ENCODE measurements at regions not wholly inside any gene's neighbourhood (a gene's known extent, or its start where the extent isn't known, plus 50 kb on each side); places are given as distances from the start of the nearest gene placed in this dataset.
A peak's percentile ranks its signal among the peaks of the same experiment; 100 is the strongest.

- intact Hi-C loops (cut with DNase I), result no loop called here
- no peaks in the 10 kb centered on the region for H3K27me3 ChIP-seq
- ATAC-seq, result peak in 1 of 8 donors; percentile 28
- no peak for DNase-seq
- no peak for TF ChIP-seq CTCF (IDR thresholded peaks at IDR 0.05)
- 91 to 92% methylated on average over 9 of the region's 9 CpGs for WGBS, 2 donors
- H3K4me1 ChIP-seq, result peaks cover 0 to 4% (median 0%) of the 10 kb centered on the region in 9 donors
- H3K9me3 ChIP-seq, result peaks cover 0 to 13% (median 10%) of the 10 kb centered on the region in 11 donors
- peaks cover 0 to 39% (median 20%) of the 10 kb centered on the region in 9 donors for H3K36me3 ChIP-seq
- H3K4me3 ChIP-seq, result no peak overlapping the region
- H3K27ac ChIP-seq, result no peak overlapping the region
Observed at GRCh38 chr17:21532763-21533385, 156.7 kb downstream of the KCNJ12 start.

- peaks cover 0 to 48% (median 20%) of the 10 kb centered on the region in 9 donors for H3K36me3 ChIP-seq
- no peak for TF ChIP-seq CTCF (IDR thresholded peaks at IDR 0.05)
- no peak overlapping the region for H3K27ac ChIP-seq
- WGBS, 2 donors, result 85 to 89% methylated on average over 1 of the region's 1 CpG
- H3K4me3 ChIP-seq, result no peak overlapping the region
- peaks cover 0 to 33% (median 15%) of the 10 kb centered on the region in 11 donors for H3K9me3 ChIP-seq
- intact Hi-C loops (cut with DNase I), result no loop called here
- no peaks in the 10 kb centered on the region for H3K27me3 ChIP-seq
- DNase-seq (no peak), ATAC-seq (no peak)
- no peaks in the 10 kb centered on the region for H3K4me1 ChIP-seq
Observed at GRCh38 chr17:21535686-21536375, 156.5 kb upstream of the KCNJ18 start.

- Histone ChIP-seq H3K9me3 (peaks cover 0 to 33% (median 15%) of the 10 kb centered on the region in 11 donors), H3K27ac (no peak overlapping the region), H3K4me1 (no peaks in the 10 kb centered on the region), H3K4me3 (no peak overlapping the region), H3K36me3 (peaks cover 0 to 61% (median 23%) of the 10 kb centered on the region in 9 donors), H3K27me3 (no peaks in the 10 kb centered on the region)
- intact Hi-C loops (cut with DNase I), result no loop called here
- WGBS, 2 donors, result 92 to 97% methylated on average over 2 of the region's 2 CpGs
- TF ChIP-seq CTCF (IDR thresholded peaks at IDR 0.05), result no peak
- DNase-seq (no peak), ATAC-seq (no peak)
Observed at GRCh38 chr17:21537302-21537701, 155.0 kb upstream of the KCNJ18 start.

GRCh38 chr17:21538615-21539014 lies 153.7 kb upstream of the KCNJ18 start:
- no peaks in the 10 kb centered on the region for H3K4me1 ChIP-seq
- TF ChIP-seq CTCF (IDR thresholded peaks at IDR 0.05), result no peak
- ATAC-seq, result no peak
- H3K36me3 ChIP-seq, result peaks cover 0 to 56% (median 21%) of the 10 kb centered on the region in 9 donors
- no peak overlapping the region for H3K4me3 ChIP-seq
- 98% methylated on average over 1 of the region's 1 CpG for WGBS, 2 donors
- no peak for DNase-seq
- H3K27ac ChIP-seq, result no peak overlapping the region
- H3K27me3 ChIP-seq, result no peaks in the 10 kb centered on the region
- intact Hi-C loops (cut with DNase I), result no loop called here
- H3K9me3 ChIP-seq, result peaks cover 0 to 33% (median 15%) of the 10 kb centered on the region in 11 donors
